22Rv1 (cell line): ENCODE measurements at regions not wholly inside any gene's neighbourhood (a gene's known extent, or its start where the extent isn't known, plus 50 kb on each side); places are given as distances from the start of the nearest gene placed in this dataset.

Experiments
- CTCF ChIP-seq: fragments of 450-650 bp; IDR thresholded peaks from 2 replicates; pipeline ENCODE4 v1.5.1; 2017; ENCODE audit warnings: mild to moderate bottlenecking
- ZFX ChIP-seq: fragments of 450-650 bp; IDR thresholded peaks from 2 replicates; pipeline ENCODE4 v1.6.1; 2017; ENCODE audit warnings: antibody characterized with exemption, borderline replicate concordance

- no peak for TF ChIP-seq CTCF
- no peak for TF ChIP-seq ZFX
These were observed 54.4 kb upstream of the ATP6AP2 start for GRCh38 chrX:40526412-40526811.
